ENCODE measurements at regions not wholly inside any gene's neighbourhood (a gene's known extent, or its start where the extent isn't known, plus 50 kb on each side); places are given as distances from the start of the nearest gene placed in this dataset.

GRCh38 chr7:26091933-26092332 is 60.1 kb upstream of the NFE2L3 start:
- H3K27me3 Mint-ChIP-seq (ENCODE audit: low read depth, unreplicated experiment), result no peaks in the 10 kb centered on the region

GRCh38 chr7:26093023-26093422 is 59.0 kb upstream of the NFE2L3 start:
- Mint-ChIP-seq H3K36me3 (ENCODE audit: low read depth, unreplicated experiment) (no peaks in the 10 kb centered on the region), H3K27ac (ENCODE audit: unreplicated experiment) (no peak overlapping the region), H3K4me3 (ENCODE audit: unreplicated experiment) (no peak overlapping the region), H3K4me1 (ENCODE audit: low read depth, unreplicated experiment) (peaks cover 9% of the 10 kb centered on the region), H3K9me3 (ENCODE audit: unreplicated experiment) (no peaks in the 10 kb centered on the region), H3K27me3 (ENCODE audit: low read depth, unreplicated experiment) (no peaks in the 10 kb centered on the region)
- Histone ChIP-seq H3K79me2 (ENCODE audit: insufficient read depth, low read length) (no peaks in the 10 kb centered on the region), H3K9ac (ENCODE audit: low read length) (no peak overlapping the region), H3K9me3 (ENCODE audit: insufficient read depth, low read depth, low read length) (no peaks in the 10 kb centered on the region), H3K4me3 (ENCODE audit: insufficient read depth, low read depth, low read length) (no peak overlapping the region), H3K4me2 (ENCODE audit: low read length) (no peak overlapping the region), H2AFZ (ENCODE audit: low read depth, low read length) (no peak overlapping the region), H4K20me1 (ENCODE audit: insufficient read depth, low read length) (no peaks in the 10 kb centered on the region), H3K27ac (ENCODE audit: low read depth, low read length) (no peak overlapping the region), H3K36me3 (ENCODE audit: insufficient read depth, low read length) (no peaks in the 10 kb centered on the region), H3K27me3 (ENCODE audit: insufficient read depth, low read length) (no peaks in the 10 kb centered on the region), H3K4me1 (ENCODE audit: insufficient read depth, low read length) (peaks cover 4% of the 10 kb centered on the region)
- FAIRE-seq, result no peak
- TF ChIP-seq EZH2 (IDR thresholded peaks at IDR 0.05; ENCODE audit: insufficient read depth, low read length), result no peak
- DNase-seq (ENCODE audit: low read depth), result no peak

More at GRCh38 chr7:26091933-26092332, 60.1 kb upstream of the NFE2L3 start:
- no peak for FAIRE-seq
- Histone ChIP-seq H4K20me1 (ENCODE audit: insufficient read depth, low read length) (no peaks in the 10 kb centered on the region), H3K9me3 (ENCODE audit: insufficient read depth, low read depth, low read length) (no peaks in the 10 kb centered on the region), H3K4me3 (ENCODE audit: insufficient read depth, low read depth, low read length) (no peak overlapping the region), H3K79me2 (ENCODE audit: insufficient read depth, low read length) (no peaks in the 10 kb centered on the region), H3K36me3 (ENCODE audit: insufficient read depth, low read length) (no peaks in the 10 kb centered on the region), H3K9ac (ENCODE audit: low read length) (no peak overlapping the region), H3K27me3 (ENCODE audit: insufficient read depth, low read length) (no peaks in the 10 kb centered on the region), H2AFZ (ENCODE audit: low read depth, low read length) (no peak overlapping the region), H3K27ac (ENCODE audit: low read depth, low read length) (no peak overlapping the region), H3K4me1 (ENCODE audit: insufficient read depth, low read length) (peaks cover 4% of the 10 kb centered on the region), H3K4me2 (ENCODE audit: low read length) (no peak overlapping the region)
- Mint-ChIP-seq H3K4me3 (ENCODE audit: unreplicated experiment) (no peak overlapping the region), H3K4me1 (ENCODE audit: low read depth, unreplicated experiment) (peaks cover 9% of the 10 kb centered on the region), H3K36me3 (ENCODE audit: low read depth, unreplicated experiment) (no peaks in the 10 kb centered on the region), H3K27ac (ENCODE audit: unreplicated experiment) (no peak overlapping the region), H3K9me3 (ENCODE audit: unreplicated experiment) (no peaks in the 10 kb centered on the region)
- DNase-seq (ENCODE audit: low read depth), result no peak
- TF ChIP-seq EZH2 (IDR thresholded peaks at IDR 0.05; ENCODE audit: insufficient read depth, low read length), result no peak

GRCh38 chr7:26096136-26096535 is 55.9 kb upstream of the NFE2L3 start:
- Histone ChIP-seq H3K4me2 (ENCODE audit: low read length) (no peak overlapping the region), H3K36me3 (ENCODE audit: insufficient read depth, low read length) (no peaks in the 10 kb centered on the region), H3K9me3 (ENCODE audit: insufficient read depth, low read depth, low read length) (no peaks in the 10 kb centered on the region), H3K27ac (ENCODE audit: low read depth, low read length) (no peak overlapping the region), H3K79me2 (ENCODE audit: insufficient read depth, low read length) (no peaks in the 10 kb centered on the region), H3K4me1 (ENCODE audit: insufficient read depth, low read length) (peaks cover 3% of the 10 kb centered on the region), H3K27me3 (ENCODE audit: insufficient read depth, low read length) (no peaks in the 10 kb centered on the region), H3K9ac (ENCODE audit: low read length) (no peak overlapping the region), H3K4me3 (ENCODE audit: insufficient read depth, low read depth, low read length) (no peak overlapping the region), H2AFZ (ENCODE audit: low read depth, low read length) (no peak overlapping the region), H4K20me1 (ENCODE audit: insufficient read depth, low read length) (no peaks in the 10 kb centered on the region)
- DNase-seq (ENCODE audit: low read depth) (no peak), FAIRE-seq (no peak)
- peaks cover 4% of the 10 kb centered on the region for H3K4me1 Mint-ChIP-seq (ENCODE audit: low read depth, unreplicated experiment)
- H3K9me3 Mint-ChIP-seq (ENCODE audit: unreplicated experiment), result no peaks in the 10 kb centered on the region
- no peak overlapping the region for H3K4me3 Mint-ChIP-seq (ENCODE audit: unreplicated experiment)
- no peak overlapping the region for H3K27ac Mint-ChIP-seq (ENCODE audit: unreplicated experiment)
- no peaks in the 10 kb centered on the region for H3K36me3 Mint-ChIP-seq (ENCODE audit: low read depth, unreplicated experiment)
- TF ChIP-seq, protein P1, sequence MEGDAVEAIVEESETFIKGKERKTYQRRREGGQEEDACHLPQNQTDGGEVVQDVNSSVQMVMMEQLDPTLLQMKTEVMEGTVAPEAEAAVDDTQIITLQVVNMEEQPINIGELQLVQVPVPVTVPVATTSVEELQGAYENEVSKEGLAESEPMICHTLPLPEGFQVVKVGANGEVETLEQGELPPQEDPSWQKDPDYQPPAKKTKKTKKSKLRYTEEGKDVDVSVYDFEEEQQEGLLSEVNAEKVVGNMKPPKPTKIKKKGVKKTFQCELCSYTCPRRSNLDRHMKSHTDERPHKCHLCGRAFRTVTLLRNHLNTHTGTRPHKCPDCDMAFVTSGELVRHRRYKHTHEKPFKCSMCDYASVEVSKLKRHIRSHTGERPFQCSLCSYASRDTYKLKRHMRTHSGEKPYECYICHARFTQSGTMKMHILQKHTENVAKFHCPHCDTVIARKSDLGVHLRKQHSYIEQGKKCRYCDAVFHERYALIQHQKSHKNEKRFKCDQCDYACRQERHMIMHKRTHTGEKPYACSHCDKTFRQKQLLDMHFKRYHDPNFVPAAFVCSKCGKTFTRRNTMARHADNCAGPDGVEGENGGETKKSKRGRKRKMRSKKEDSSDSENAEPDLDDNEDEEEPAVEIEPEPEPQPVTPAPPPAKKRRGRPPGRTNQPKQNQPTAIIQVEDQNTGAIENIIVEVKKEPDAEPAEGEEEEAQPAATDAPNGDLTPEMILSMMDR (IDR thresholded peaks at IDR 0.05; ENCODE audit: insufficient read depth, low read depth, low read length), result no peak
- TF ChIP-seq EZH2 (IDR thresholded peaks at IDR 0.05; ENCODE audit: insufficient read depth, low read length), result no peak
- H3K27me3 Mint-ChIP-seq (ENCODE audit: low read depth, unreplicated experiment), result no peaks in the 10 kb centered on the region

Data from astrocyte (in vitro differentiated cells and primary cell).